Choroid plexus epithelial cell (primary cell): ENCODE measurements at regions not wholly inside any gene's neighbourhood (a gene's known extent, or its start where the extent isn't known, plus 50 kb on each side); places are given as distances from the start of the nearest gene placed in this dataset.

Source experiments
- DNase-seq: peaks from one replicate; pipeline ENCODE4 v3.0.0-alpha.2; 2010; ENCODE audit warnings: low read depth
- H3K4me3 ChIP-seq: 2 replicates; pipeline ENCODE4 v1.5.1; 2011; ENCODE audit warnings: low read depth, mild to moderate bottlenecking, control low read depth, low read length, moderate library complexity
- TF ChIP-seq, protein P1 (sequence below): conservative IDR thresholded peaks from 2 replicates; pipeline ENCODE4 v1.5.1; 2011; ENCODE audit warnings: low read depth, mild to moderate bottlenecking, control low read depth, inconsistent platforms, low read length, moderate library complexity

- peak; percentile 2 for DNase-seq
- TF ChIP-seq, protein P1, sequence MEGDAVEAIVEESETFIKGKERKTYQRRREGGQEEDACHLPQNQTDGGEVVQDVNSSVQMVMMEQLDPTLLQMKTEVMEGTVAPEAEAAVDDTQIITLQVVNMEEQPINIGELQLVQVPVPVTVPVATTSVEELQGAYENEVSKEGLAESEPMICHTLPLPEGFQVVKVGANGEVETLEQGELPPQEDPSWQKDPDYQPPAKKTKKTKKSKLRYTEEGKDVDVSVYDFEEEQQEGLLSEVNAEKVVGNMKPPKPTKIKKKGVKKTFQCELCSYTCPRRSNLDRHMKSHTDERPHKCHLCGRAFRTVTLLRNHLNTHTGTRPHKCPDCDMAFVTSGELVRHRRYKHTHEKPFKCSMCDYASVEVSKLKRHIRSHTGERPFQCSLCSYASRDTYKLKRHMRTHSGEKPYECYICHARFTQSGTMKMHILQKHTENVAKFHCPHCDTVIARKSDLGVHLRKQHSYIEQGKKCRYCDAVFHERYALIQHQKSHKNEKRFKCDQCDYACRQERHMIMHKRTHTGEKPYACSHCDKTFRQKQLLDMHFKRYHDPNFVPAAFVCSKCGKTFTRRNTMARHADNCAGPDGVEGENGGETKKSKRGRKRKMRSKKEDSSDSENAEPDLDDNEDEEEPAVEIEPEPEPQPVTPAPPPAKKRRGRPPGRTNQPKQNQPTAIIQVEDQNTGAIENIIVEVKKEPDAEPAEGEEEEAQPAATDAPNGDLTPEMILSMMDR, result no peak
- H3K4me3 ChIP-seq, result no peak overlapping the region
Measured at GRCh38 chr16:52050418-52050817, 496.5 kb downstream of the TOX3 start.

- no peak for DNase-seq
- TF ChIP-seq, protein P1, result no peak
- no peak overlapping the region for H3K4me3 ChIP-seq
Measured at GRCh38 chr16:52035436-52035835, 511.5 kb downstream of the TOX3 start.

- TF ChIP-seq, protein P1, result no peak
- no peak overlapping the region for H3K4me3 ChIP-seq
- no peak for DNase-seq
Measured at GRCh38 chr16:52034830-52035229, 512.1 kb downstream of the TOX3 start.

DNA sequence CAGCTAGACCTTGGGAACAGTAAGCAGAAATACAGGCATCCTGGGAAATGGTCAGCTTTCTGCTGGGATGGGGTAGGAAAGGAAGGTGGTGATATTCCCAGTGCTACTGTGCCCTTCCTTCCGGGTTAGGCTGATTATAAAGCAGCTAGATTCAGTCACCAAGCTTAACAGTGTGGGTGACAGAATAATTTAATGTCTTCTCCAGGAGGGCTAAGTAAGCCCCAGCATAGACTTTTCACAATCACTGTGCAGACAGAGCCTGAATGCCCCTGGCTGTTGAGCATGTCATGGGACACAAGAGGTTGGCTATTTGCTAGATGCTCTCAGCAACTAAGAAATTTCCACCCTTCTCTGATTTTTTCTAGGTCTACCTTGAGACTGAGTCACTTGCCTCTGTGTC is 513.0 kb downstream of the TOX3 start:
- H3K4me3 ChIP-seq, result no peak overlapping the region
- DNase-seq, result no peak
- TF ChIP-seq, protein P1, result no peak

GRCh38 chr16:52022980-52023379 is 524.0 kb downstream of the TOX3 start:
- TF ChIP-seq, protein P1, result no peak
- H3K4me3 ChIP-seq, result no peak overlapping the region
- DNase-seq, result no peak

DNA sequence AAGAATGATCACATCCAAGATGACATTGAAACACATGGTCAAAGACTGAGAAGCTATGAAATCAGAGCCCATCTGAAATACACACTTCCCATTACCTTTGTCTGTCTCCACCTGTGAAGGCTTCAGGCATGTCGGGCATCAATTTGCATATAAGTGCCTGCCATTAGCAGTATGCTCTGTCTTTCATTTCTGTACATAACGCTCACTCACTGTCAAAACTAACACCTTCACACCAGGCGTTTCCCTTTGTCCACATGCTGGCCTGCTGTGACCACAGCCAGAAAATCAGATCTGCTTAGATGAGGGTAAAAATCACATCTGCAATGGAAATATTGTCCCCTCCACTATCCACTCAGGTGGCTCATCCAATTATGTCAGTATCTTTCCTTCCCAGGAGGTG is 524.8 kb downstream of the TOX3 start:
- no peak overlapping the region for H3K4me3 ChIP-seq
- DNase-seq, result no peak
- TF ChIP-seq, protein P1, result no peak

GRCh38 chr16:52016387-52016786 is 530.6 kb downstream of the TOX3 start:
- no peak overlapping the region for H3K4me3 ChIP-seq
- DNase-seq, result no peak
- TF ChIP-seq, protein P1, result no peak
